Duodenal mucosa (tissue), 2 donors: ENCODE measurements at regions not wholly inside any gene's neighbourhood (a gene's known extent, or its start where the extent isn't known, plus 50 kb on each side); places are given as distances from the start of the nearest gene placed in this dataset.
"Not testable (repeated sequence)": the region's sequence is repeated elsewhere in the genome, so short reads cannot be mapped to it uniquely, and the experiment has no call there.

Experiments
- H3K27ac ChIP-seq: one replicate; pipeline ENCODE4 v1.7.0; 2013; ENCODE audit warnings: low read depth, low read length
- H3K27me3 ChIP-seq, 2 donors: one replicate each; pipeline ENCODE4 v1.7.0; 2013; ENCODE audit warnings: low read length in 2 of 2, control low read depth in 1 of 2; ENCODE audit not compliant: insufficient read depth in 2 of 2, control insufficient read depth in 1 of 2
- H3K36me3 ChIP-seq, 2 donors: one replicate each; pipeline ENCODE4 v1.7.0; 2013; ENCODE audit warnings: low read length in 2 of 2, control low read depth in 1 of 2; ENCODE audit not compliant: insufficient read depth in 2 of 2, control insufficient read depth in 1 of 2
- H3K4me1 ChIP-seq, 2 donors: one replicate each; pipeline ENCODE4 v1.7.0; 2013; ENCODE audit warnings: low read length in 2 of 2, control low read depth in 1 of 2; ENCODE audit not compliant: insufficient read depth in 2 of 2, control insufficient read depth in 1 of 2
- H3K4me3 ChIP-seq, 2 donors: one replicate each; pipeline ENCODE4 v1.7.0; 2013; ENCODE audit warnings: low read length in 2 of 2, low read depth in 1 of 2
- H3K9ac ChIP-seq, 2 donors: one replicate each; pipeline ENCODE4 v1.7.0; 2013; ENCODE audit warnings: low read length in 2 of 2, low read depth in 1 of 2
- H3K9me3 ChIP-seq, 2 donors: one replicate each; pipeline ENCODE4 v1.7.0; 2013; ENCODE audit warnings: low read length in 2 of 2, control low read depth in 1 of 2; ENCODE audit not compliant: control insufficient read depth in 1 of 2

GRCh38 chr16:52316241-52316640 lies 230.7 kb downstream of the TOX3 start:
- H3K27ac ChIP-seq = no peak overlapping the region
- peaks cover 3 to 13% of the 10 kb centered on the region in 2 donors for H3K4me1 ChIP-seq
- H3K27me3 ChIP-seq = no peaks in the 10 kb centered on the region
- no peaks in the 10 kb centered on the region for H3K36me3 ChIP-seq
- H3K9me3 ChIP-seq = peaks cover 0 to 6% of the 10 kb centered on the region in 2 donors
- no peak overlapping the region for H3K4me3 ChIP-seq
- H3K9ac ChIP-seq = no peak overlapping the region

- H3K27me3 ChIP-seq = no peaks in the 10 kb centered on the region
- H3K9me3 ChIP-seq = no peaks in the 10 kb centered on the region
- no peak overlapping the region for H3K9ac ChIP-seq
- no peak overlapping the region for H3K4me3 ChIP-seq
- H3K36me3 ChIP-seq = no peaks in the 10 kb centered on the region
- H3K27ac ChIP-seq = no peak overlapping the region
- peaks cover 7 to 24% of the 10 kb centered on the region in 2 donors for H3K4me1 ChIP-seq
Measured at GRCh38 chr16:52312716-52313115, 234.2 kb downstream of the TOX3 start.

- no peak overlapping the region for H3K4me3 ChIP-seq
- H3K36me3 ChIP-seq = no peaks in the 10 kb centered on the region
- H3K9ac ChIP-seq = no peak overlapping the region
- peaks cover 7 to 18% of the 10 kb centered on the region in 2 donors for H3K4me1 ChIP-seq
- no peaks in the 10 kb centered on the region for H3K9me3 ChIP-seq
- H3K27ac ChIP-seq = no peak overlapping the region
- H3K27me3 ChIP-seq = no peaks in the 10 kb centered on the region
Measured at GRCh38 chr16:52309446-52310416, 237.2 kb downstream of the TOX3 start.

GRCh38 chr16:52308051-52308450 lies 238.9 kb downstream of the TOX3 start:
- Histone ChIP-seq H3K36me3 (no peaks in the 10 kb centered on the region), H3K4me3 (peak overlapping the region; percentile 4 to 28), H3K4me1 (peaks cover 7 to 18% of the 10 kb centered on the region in 2 donors), H3K27ac (no peak overlapping the region), H3K9ac (no peak overlapping the region), H3K27me3 (no peaks in the 10 kb centered on the region), H3K9me3 (no peaks in the 10 kb centered on the region)

- no peaks in the 10 kb centered on the region for H3K9me3 ChIP-seq
- no peak overlapping the region for H3K4me3 ChIP-seq
- no peaks in the 10 kb centered on the region for H3K27me3 ChIP-seq
- H3K9ac ChIP-seq = no peak overlapping the region
- no peaks in the 10 kb centered on the region for H3K36me3 ChIP-seq
- no peaks in the 10 kb centered on the region for H3K4me1 ChIP-seq
- H3K27ac ChIP-seq = no peak overlapping the region
Measured at GRCh38 chr16:52301026-52301425, 245.9 kb downstream of the TOX3 start.

GRCh38 chr16:52298769-52299168 lies 248.2 kb downstream of the TOX3 start:
- Histone ChIP-seq H3K27me3 (no peaks in the 10 kb centered on the region), H3K27ac (no peak overlapping the region), H3K4me3 (no peak overlapping the region)

GRCh38 chr16:52296706-52297315 lies 250.1 kb downstream of the TOX3 start:
- not testable (repeated sequence) for H3K9me3 ChIP-seq

More at GRCh38 chr16:52298769-52299168, 248.2 kb downstream of the TOX3 start:
- no peak overlapping the region for H3K9ac ChIP-seq
- no peaks in the 10 kb centered on the region for H3K36me3 ChIP-seq
- H3K9me3 ChIP-seq = no peaks in the 10 kb centered on the region
- no peaks in the 10 kb centered on the region for H3K4me1 ChIP-seq

GRCh38 chr16:52296076-52296475 lies 250.9 kb downstream of the TOX3 start:
- Histone ChIP-seq H3K4me1 (no peaks in the 10 kb centered on the region), H3K9ac (no peak overlapping the region), H3K9me3 (no peaks in the 10 kb centered on the region), H3K4me3 (no peak overlapping the region), H3K27me3 (no peaks in the 10 kb centered on the region), H3K36me3 (no peaks in the 10 kb centered on the region), H3K27ac (no peak overlapping the region)

More at GRCh38 chr16:52296706-52297315, 250.1 kb downstream of the TOX3 start:
- H3K4me1 ChIP-seq, H3K4me3 ChIP-seq, H3K36me3 ChIP-seq, H3K27me3 ChIP-seq, H3K9ac ChIP-seq, H3K27ac ChIP-seq: not testable (repeated sequence)

- Histone ChIP-seq H3K27me3 (no peaks in the 10 kb centered on the region), H3K36me3 (no peaks in the 10 kb centered on the region), H3K4me1 (no peaks in the 10 kb centered on the region), H3K27ac (no peak overlapping the region), H3K9me3 (no peaks in the 10 kb centered on the region), H3K4me3 (no peak overlapping the region), H3K9ac (no peak overlapping the region)
Measured at GRCh38 chr16:52294660-52295059, 252.3 kb downstream of the TOX3 start.

GRCh38 chr16:52293204-52293603 lies 253.7 kb downstream of the TOX3 start:
- Histone ChIP-seq H3K4me3 (no peak overlapping the region), H3K36me3 (no peaks in the 10 kb centered on the region), H3K4me1 (no peaks in the 10 kb centered on the region), H3K9me3 (no peaks in the 10 kb centered on the region), H3K27ac (no peak overlapping the region), H3K27me3 (no peaks in the 10 kb centered on the region), H3K9ac (no peak overlapping the region)
